Uterus (tissue), 2 donors: ENCODE measurements at regions not wholly inside any gene's neighbourhood (a gene's known extent, or its start where the extent isn't known, plus 50 kb on each side); places are given as distances from the start of the nearest gene placed in this dataset.

ENCODE experiments used
- CTCF ChIP-seq, 4 experiments: fragments of 200-600 bp in 2 of 4; fragments of 450-650 bp in 2 of 4; sonication (generic) in 2 of 4; IDR thresholded peaks; one replicate each; pipeline ENCODE4 v1.5.1; 2016 to 2019; ENCODE audit warnings: antibody characterized with exemption in 4 of 4, mild to moderate bottlenecking in 2 of 4, moderate library complexity in 1 of 4
- POLR2A ChIP-seq, 2 donors: fragments of 450-650 bp; IDR thresholded peaks; one replicate each; pipeline ENCODE4 v1.6.1; 2016; ENCODE audit warnings: antibody characterized with exemption in 2 of 2, mild to moderate bottlenecking in 1 of 2, moderate library complexity in 1 of 2

- TF ChIP-seq CTCF (IDR thresholded peaks at IDR 0.05) (no peak), POLR2A (IDR thresholded peaks at IDR 0.05) (no peak)
Observed at GRCh38 chr3:144840866-144841265, 869.2 kb downstream of the DIPK2A start.
